ENCODE measurements at regions not wholly inside any gene's neighbourhood (a gene's known extent, or its start where the extent isn't known, plus 50 kb on each side); places are given as distances from the start of the nearest gene placed in this dataset.
"Not testable (repeated sequence)": the region's sequence is repeated elsewhere in the genome, so short reads cannot be mapped to it uniquely, and the experiment has no call there.

- no peaks in the 10 kb centered on the region for H3K27me3 Mint-ChIP-seq
- H3K27me3 ChIP-seq (replicated peaks in 1 of 2; ENCODE audit: control insufficient read depth in 2 of 2, extremely low read depth in 1 of 2, insufficient read depth in 2 of 2, low read length in 1 of 2) = no peaks in the 10 kb centered on the region
- no peaks in the 10 kb centered on the region for H3K36me3 Mint-ChIP-seq
- no peak overlapping the region for H3K27ac Mint-ChIP-seq
- H3K36me3 ChIP-seq (ENCODE audit: control insufficient read depth in 2 of 2, extremely low read depth in 1 of 2, insufficient read depth in 1 of 2, low read length in 1 of 2) = no peaks in the 10 kb centered on the region
- no peak for DNase-seq
- no peaks in the 10 kb centered on the region for H3K4me1 ChIP-seq (ENCODE audit: control insufficient read depth in 1 of 2, extremely low read depth in 1 of 2, insufficient read depth in 2 of 2, low read length in 2 of 2)
- H3K4me3 Mint-ChIP-seq = no peak overlapping the region
- no peaks in the 10 kb centered on the region for H3K4me1 Mint-ChIP-seq
- H3K9me3 ChIP-seq = no peaks in the 10 kb centered on the region
- POLR2A ChIA-PET = no interaction called here
- no CpG with 5 or more reads among the region's 4 CpGs for WGBS (ENCODE audit: insufficient coverage)
- no peak overlapping the region for H3K4me3 ChIP-seq (ENCODE audit: control insufficient read depth in 1 of 2, extremely low read depth in 1 of 2, low read length in 1 of 2)
- no peak overlapping the region for H3K27ac ChIP-seq (ENCODE audit: low read length)
- CTCF ChIA-PET = no interaction called here
- H3K9me3 Mint-ChIP-seq = peaks cover 8 to 19% (median 10%) of the 10 kb centered on the region in 3 donors
- ATAC-seq (replicated peaks in 1 of 4) = no peak
Measured at GRCh38 chr7:126065766-126066165, 1136.1 kb upstream of the POT1 start.

- Histone ChIP-seq H3K27me3 (replicated peaks in 1 of 2; ENCODE audit: control insufficient read depth in 2 of 2, extremely low read depth in 1 of 2, insufficient read depth in 2 of 2, low read length in 1 of 2) (no peaks in the 10 kb centered on the region), H3K36me3 (ENCODE audit: control insufficient read depth in 2 of 2, extremely low read depth in 1 of 2, insufficient read depth in 1 of 2, low read length in 1 of 2) (no peaks in the 10 kb centered on the region), H3K4me3 (ENCODE audit: control insufficient read depth in 1 of 2, extremely low read depth in 1 of 2, low read length in 1 of 2) (no peak overlapping the region), H3K9me3 (no peaks in the 10 kb centered on the region), H3K27ac (ENCODE audit: low read length) (no peak overlapping the region), H3K4me1 (ENCODE audit: control insufficient read depth in 1 of 2, extremely low read depth in 1 of 2, insufficient read depth in 2 of 2, low read length in 2 of 2) (no peaks in the 10 kb centered on the region)
- Mint-ChIP-seq H3K4me3 (no peak overlapping the region), H3K36me3 (no peaks in the 10 kb centered on the region), H3K27me3 (no peaks in the 10 kb centered on the region), H3K4me1 (no peaks in the 10 kb centered on the region), H3K27ac (no peak overlapping the region), H3K9me3 (peaks cover 18 to 27% (median 19%) of the 10 kb centered on the region in 3 donors)
- ChIA-PET CTCF (no interaction called here), POLR2A (no interaction called here)
- DNase-seq (no peak), ATAC-seq (replicated peaks in 1 of 4) (no peak)
Measured at GRCh38 chr7:126057979-126058378, 1128.4 kb upstream of the POT1 start.

- H3K27ac Mint-ChIP-seq; H3K27ac ChIP-seq (ENCODE audit: low read length); H3K4me3 ChIP-seq (ENCODE audit: control insufficient read depth in 1 of 2, extremely low read depth in 1 of 2, low read length in 1 of 2); CTCF ChIA-PET; H3K4me3 Mint-ChIP-seq; DNase-seq; H3K27me3 ChIP-seq (replicated peaks in 1 of 2; ENCODE audit: control insufficient read depth in 2 of 2, extremely low read depth in 1 of 2, insufficient read depth in 2 of 2, low read length in 1 of 2); POLR2A ChIA-PET; H3K9me3 ChIP-seq; H3K4me1 ChIP-seq (ENCODE audit: control insufficient read depth in 1 of 2, extremely low read depth in 1 of 2, insufficient read depth in 2 of 2, low read length in 2 of 2); ATAC-seq (replicated peaks in 1 of 4); H3K36me3 ChIP-seq (ENCODE audit: control insufficient read depth in 2 of 2, extremely low read depth in 1 of 2, insufficient read depth in 1 of 2, low read length in 1 of 2); H3K4me1 Mint-ChIP-seq; H3K27me3 Mint-ChIP-seq; H3K36me3 Mint-ChIP-seq: not testable (repeated sequence)
- peaks cover 22 to 27% (median 24%) of the 10 kb centered on the region in 3 donors for H3K9me3 Mint-ChIP-seq
- no CpG with 5 or more reads among the region's 4 CpGs for WGBS (ENCODE audit: insufficient coverage)
Measured at GRCh38 chr7:126056613-126057012, 1127.0 kb upstream of the POT1 start.

GRCh38 chr7:126052229-126052628, 1122.6 kb upstream of the POT1 start:
- H3K36me3 Mint-ChIP-seq = no peaks in the 10 kb centered on the region

GRCh38 chr7:126044662-126045061, 1115.0 kb upstream of the POT1 start:
- WGBS (ENCODE audit: insufficient coverage) = no CpG with 5 or more reads among the region's 1 CpG
- H3K36me3 Mint-ChIP-seq = no peaks in the 10 kb centered on the region
- ChIA-PET POLR2A (no interaction called here), CTCF (no interaction called here)
- H3K4me3 Mint-ChIP-seq = no peak overlapping the region
- H3K4me3 ChIP-seq (ENCODE audit: control insufficient read depth in 1 of 2, extremely low read depth in 1 of 2, low read length in 1 of 2) = no peak overlapping the region
- H3K27me3 ChIP-seq (replicated peaks in 1 of 2; ENCODE audit: control insufficient read depth in 2 of 2, extremely low read depth in 1 of 2, insufficient read depth in 2 of 2, low read length in 1 of 2) = no peaks in the 10 kb centered on the region
- ATAC-seq (replicated peaks in 1 of 4) (no peak), DNase-seq (no peak)
- H3K27ac ChIP-seq (ENCODE audit: low read length) = no peak overlapping the region
- peaks cover 6 to 15% (median 8%) of the 10 kb centered on the region in 3 donors for H3K9me3 Mint-ChIP-seq
- no peaks in the 10 kb centered on the region for H3K4me1 ChIP-seq (ENCODE audit: control insufficient read depth in 1 of 2, extremely low read depth in 1 of 2, insufficient read depth in 2 of 2, low read length in 2 of 2)
- no peak overlapping the region for H3K27ac Mint-ChIP-seq
- H3K36me3 ChIP-seq (ENCODE audit: control insufficient read depth in 2 of 2, extremely low read depth in 1 of 2, insufficient read depth in 1 of 2, low read length in 1 of 2) = no peaks in the 10 kb centered on the region
- no peaks in the 10 kb centered on the region for H3K9me3 ChIP-seq
- no peaks in the 10 kb centered on the region for H3K27me3 Mint-ChIP-seq
- H3K4me1 Mint-ChIP-seq = no peaks in the 10 kb centered on the region

More at GRCh38 chr7:126052229-126052628, 1122.6 kb upstream of the POT1 start:
- ATAC-seq (replicated peaks in 1 of 4) = no peak
- Histone ChIP-seq H3K4me3 (ENCODE audit: control insufficient read depth in 1 of 2, extremely low read depth in 1 of 2, low read length in 1 of 2) (no peak overlapping the region), H3K9me3 (no peaks in the 10 kb centered on the region), H3K27ac (ENCODE audit: low read length) (no peak overlapping the region), H3K4me1 (ENCODE audit: control insufficient read depth in 1 of 2, extremely low read depth in 1 of 2, insufficient read depth in 2 of 2, low read length in 2 of 2) (no peaks in the 10 kb centered on the region), H3K36me3 (ENCODE audit: control insufficient read depth in 2 of 2, extremely low read depth in 1 of 2, insufficient read depth in 1 of 2, low read length in 1 of 2) (no peaks in the 10 kb centered on the region), H3K27me3 (replicated peaks in 1 of 2; ENCODE audit: control insufficient read depth in 2 of 2, extremely low read depth in 1 of 2, insufficient read depth in 2 of 2, low read length in 1 of 2) (no peaks in the 10 kb centered on the region)
- H3K27me3 Mint-ChIP-seq = no peaks in the 10 kb centered on the region
- no peak for DNase-seq
- ChIA-PET CTCF (no interaction called here), POLR2A (no interaction called here)
- no peak overlapping the region for H3K4me3 Mint-ChIP-seq
- no peaks in the 10 kb centered on the region for H3K4me1 Mint-ChIP-seq
- H3K9me3 Mint-ChIP-seq = peaks cover 13 to 15% (median 13%) of the 10 kb centered on the region in 3 donors
- no CpG with 5 or more reads among the region's 1 CpG for WGBS (ENCODE audit: insufficient coverage)
- no peak overlapping the region for H3K27ac Mint-ChIP-seq

GRCh38 chr7:126041472-126041871, 1111.8 kb upstream of the POT1 start:
- no peak overlapping the region for H3K27ac ChIP-seq (ENCODE audit: low read length)
- ATAC-seq (replicated peaks in 1 of 4) = no peak
- H3K36me3 Mint-ChIP-seq = no peaks in the 10 kb centered on the region

More at GRCh38 chr7:126041472-126041871, 1111.8 kb upstream of the POT1 start:
- no peaks in the 10 kb centered on the region for H3K27me3 Mint-ChIP-seq
- no peaks in the 10 kb centered on the region for H3K9me3 ChIP-seq
- H3K27ac Mint-ChIP-seq = no peak overlapping the region
- no peaks in the 10 kb centered on the region for H3K27me3 ChIP-seq (replicated peaks in 1 of 2; ENCODE audit: control insufficient read depth in 2 of 2, extremely low read depth in 1 of 2, insufficient read depth in 2 of 2, low read length in 1 of 2)
- no peaks in the 10 kb centered on the region for H3K4me1 ChIP-seq (ENCODE audit: control insufficient read depth in 1 of 2, extremely low read depth in 1 of 2, insufficient read depth in 2 of 2, low read length in 2 of 2)
- POLR2A ChIA-PET = no interaction called here
- H3K4me3 Mint-ChIP-seq = no peak overlapping the region
- 100% methylated on average over 2 of the region's 5 CpGs for WGBS (ENCODE audit: insufficient coverage)
- no peak for DNase-seq
- peaks cover 0 to 10% (median 2%) of the 10 kb centered on the region in 3 donors for H3K9me3 Mint-ChIP-seq
- CTCF ChIA-PET = no interaction called here
- H3K4me1 Mint-ChIP-seq = no peaks in the 10 kb centered on the region
- no peak overlapping the region for H3K4me3 ChIP-seq (ENCODE audit: control insufficient read depth in 1 of 2, extremely low read depth in 1 of 2, low read length in 1 of 2)
- no peaks in the 10 kb centered on the region for H3K36me3 ChIP-seq (ENCODE audit: control insufficient read depth in 2 of 2, extremely low read depth in 1 of 2, insufficient read depth in 1 of 2, low read length in 1 of 2)
